Psoas muscle (tissue), 7 donors: ENCODE measurements at regions not wholly inside any gene's neighbourhood (a gene's known extent, or its start where the extent isn't known, plus 50 kb on each side); places are given as distances from the start of the nearest gene placed in this dataset.

Experiments used
- ATAC-seq, 4 donors: fragments of 200-7000 bp; cut with Tn5 transposase; one replicate each; pipeline ENCODE4 v1.9.1; 2020; ENCODE audit warnings: moderate library complexity in 3 of 4, mild to moderate bottlenecking in 2 of 4
- DNase-seq, 2 donors: peaks; one replicate each; pipeline ENCODE4 v3.0.0-alpha.2; 2020
- H3K27ac ChIP-seq: fragments of 200-600 bp; one replicate; pipeline ENCODE4 v1.8.0; 2022
- H3K27me3 ChIP-seq, 3 donors: fragments of 200-600 bp in 1 of 3; one replicate each; pipeline versions ENCODE4 v1.6.1 to v1.8.0; 2013 to 2022; ENCODE audit warnings: low read length in 2 of 3, mild to moderate bottlenecking in 2 of 3, moderate library complexity in 1 of 3; ENCODE audit not compliant: insufficient read depth in 3 of 3
- H3K36me3 ChIP-seq, 2 donors: fragments of 200-600 bp in 1 of 2; one replicate each; pipeline versions ENCODE4 v1.6.1 to v1.8.0; 2013 to 2022; ENCODE audit warnings: low read depth in 1 of 2, mild to moderate bottlenecking in 1 of 2, moderate library complexity in 1 of 2; ENCODE audit not compliant: insufficient read depth in 1 of 2
- H3K4me1 ChIP-seq: fragments of 200-600 bp; one replicate; pipeline ENCODE4 v1.8.0; 2022
- H3K4me3 ChIP-seq: fragments of 200-600 bp; one replicate; pipeline ENCODE4 v1.8.0; 2022; ENCODE audit warnings: mild to moderate bottlenecking
- H3K9me3 ChIP-seq: fragments of 200-600 bp; one replicate; pipeline ENCODE4 v1.8.0; 2022
- WGBS, 3 donors: extraction: QIAGEN DNeasy Blood & Tissue Kit; methylation state at CpG; one replicate each; pipeline versions ENCODE4 v1.1.6 to v1.1.7; 2013; 5-methylcytosine and 5-hydroxymethylcytosine counted together
- intact Hi-C, 2 donors: fragments of 100-400 bp; cut with DNase I; formaldehyde crosslinking; loops; one replicate each; pipeline versions ENCODE4 v1.11.0 to v1.14.2; 2022
- TF ChIP-seq, protein P1 (sequence below): fragments of 200-600 bp; IDR thresholded peaks from one replicate; pipeline ENCODE4 v1.8.0; 2022; ENCODE audit warnings: antibody characterized with exemption
- donor health status: healthy with polysubstance abuse.
- donor health status: DM: no; HTN: no; CAD: no; lungs with moderate emphysema.
- donor health status: Bipolar disorder and iron deficiency.
- donor health status: healthy.
- donor health status: DM: yes; HTN: yes; CAD: no.
- donor health status: DM: no; HTN: no; CAD: no.
- donor health status: DM: yes; HTN: yes; CAD: no.

DNA sequence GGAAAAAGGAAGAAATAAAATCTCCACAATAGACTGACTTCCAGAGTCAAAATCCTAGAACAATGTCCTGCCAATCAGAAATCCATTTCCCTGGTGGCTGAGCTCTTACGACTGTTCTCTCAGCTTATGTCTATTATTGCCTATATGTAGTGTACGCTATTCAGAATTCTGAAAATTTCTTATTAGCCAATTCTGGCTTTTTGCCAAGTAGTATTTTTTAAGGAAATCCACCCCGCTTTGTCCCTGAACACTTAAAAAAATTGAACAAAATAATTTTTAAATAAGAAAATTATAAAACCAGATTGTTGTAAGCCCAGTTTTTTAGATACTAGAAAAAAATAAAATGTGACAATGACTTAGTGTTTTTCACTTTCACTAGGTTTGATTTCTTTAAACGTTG is 143.0 kb downstream of the KCNA5 start:
- intact Hi-C loops: loop anchor here in 1 of 2 donors (5.0 kb wide), 1 partner anchor 754 kb away; no protein-coding TSS in a partner anchor
- no peak overlapping the region for H3K27ac ChIP-seq
- no peak for ATAC-seq
- H3K4me3 ChIP-seq: no peak overlapping the region
- WGBS, 3 donors: 50 to 67% (median 56%) methylated on average over 4 of the region's 4 CpGs
- TF ChIP-seq, protein P1, sequence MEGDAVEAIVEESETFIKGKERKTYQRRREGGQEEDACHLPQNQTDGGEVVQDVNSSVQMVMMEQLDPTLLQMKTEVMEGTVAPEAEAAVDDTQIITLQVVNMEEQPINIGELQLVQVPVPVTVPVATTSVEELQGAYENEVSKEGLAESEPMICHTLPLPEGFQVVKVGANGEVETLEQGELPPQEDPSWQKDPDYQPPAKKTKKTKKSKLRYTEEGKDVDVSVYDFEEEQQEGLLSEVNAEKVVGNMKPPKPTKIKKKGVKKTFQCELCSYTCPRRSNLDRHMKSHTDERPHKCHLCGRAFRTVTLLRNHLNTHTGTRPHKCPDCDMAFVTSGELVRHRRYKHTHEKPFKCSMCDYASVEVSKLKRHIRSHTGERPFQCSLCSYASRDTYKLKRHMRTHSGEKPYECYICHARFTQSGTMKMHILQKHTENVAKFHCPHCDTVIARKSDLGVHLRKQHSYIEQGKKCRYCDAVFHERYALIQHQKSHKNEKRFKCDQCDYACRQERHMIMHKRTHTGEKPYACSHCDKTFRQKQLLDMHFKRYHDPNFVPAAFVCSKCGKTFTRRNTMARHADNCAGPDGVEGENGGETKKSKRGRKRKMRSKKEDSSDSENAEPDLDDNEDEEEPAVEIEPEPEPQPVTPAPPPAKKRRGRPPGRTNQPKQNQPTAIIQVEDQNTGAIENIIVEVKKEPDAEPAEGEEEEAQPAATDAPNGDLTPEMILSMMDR: no peak
- H3K27me3 ChIP-seq: no peaks in the 10 kb centered on the region
- DNase-seq: no peak
- no peaks in the 10 kb centered on the region for H3K36me3 ChIP-seq
- no peaks in the 10 kb centered on the region for H3K9me3 ChIP-seq
- H3K4me1 ChIP-seq: peaks cover 10% of the 10 kb centered on the region

DNA sequence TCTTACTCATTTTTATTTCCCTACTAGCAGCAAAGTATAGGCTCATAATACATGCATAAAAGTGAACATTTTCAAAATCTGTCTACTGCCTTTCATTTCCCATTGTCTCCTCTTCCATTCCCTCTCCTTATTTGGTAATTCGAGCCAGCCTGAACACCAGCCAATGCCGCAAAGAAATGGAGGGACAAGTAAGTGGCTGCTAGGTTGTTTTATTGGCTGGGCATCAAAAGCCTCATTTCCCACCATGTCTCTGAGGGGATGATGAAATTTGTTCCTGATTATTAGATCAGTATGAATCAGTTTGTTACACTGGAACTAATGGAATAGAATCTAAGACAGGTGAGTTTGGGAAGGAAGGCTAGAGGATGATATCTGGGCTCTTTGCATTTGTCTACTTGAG is 143.5 kb downstream of the KCNA5 start:
- 63 to 80% (median 76%) methylated on average over 2 of the region's 2 CpGs for WGBS, 3 donors
- H3K4me3 ChIP-seq: no peak overlapping the region
- intact Hi-C loops: loop anchor here in 1 of 2 donors (5.0 kb wide), 1 partner anchor 755 kb away; no protein-coding TSS in a partner anchor
- H3K27me3 ChIP-seq: no peaks in the 10 kb centered on the region
- peaks cover 10% of the 10 kb centered on the region for H3K4me1 ChIP-seq
- H3K36me3 ChIP-seq: no peaks in the 10 kb centered on the region
- TF ChIP-seq, protein P1: no peak
- no peak for ATAC-seq
- no peaks in the 10 kb centered on the region for H3K9me3 ChIP-seq
- DNase-seq: no peak
- no peak overlapping the region for H3K27ac ChIP-seq

GRCh38 chr12:5188472-5188871 is 144.8 kb downstream of the KCNA5 start:
- intact Hi-C loops: loop anchor here in 1 of 2 donors (5.0 kb wide), 1 partner anchor 756 kb away; no protein-coding TSS in a partner anchor
- ATAC-seq (no peak), DNase-seq (no peak)
- H3K27ac ChIP-seq: no peak overlapping the region
- 44 to 63% (median 55%) methylated on average over 4 of the region's 4 CpGs for WGBS, 3 donors
- H3K36me3 ChIP-seq: no peaks in the 10 kb centered on the region
- TF ChIP-seq, protein P1: no peak
- no peaks in the 10 kb centered on the region for H3K27me3 ChIP-seq
- peaks cover 10% of the 10 kb centered on the region for H3K4me1 ChIP-seq
- no peaks in the 10 kb centered on the region for H3K9me3 ChIP-seq
- H3K4me3 ChIP-seq: no peak overlapping the region

DNA sequence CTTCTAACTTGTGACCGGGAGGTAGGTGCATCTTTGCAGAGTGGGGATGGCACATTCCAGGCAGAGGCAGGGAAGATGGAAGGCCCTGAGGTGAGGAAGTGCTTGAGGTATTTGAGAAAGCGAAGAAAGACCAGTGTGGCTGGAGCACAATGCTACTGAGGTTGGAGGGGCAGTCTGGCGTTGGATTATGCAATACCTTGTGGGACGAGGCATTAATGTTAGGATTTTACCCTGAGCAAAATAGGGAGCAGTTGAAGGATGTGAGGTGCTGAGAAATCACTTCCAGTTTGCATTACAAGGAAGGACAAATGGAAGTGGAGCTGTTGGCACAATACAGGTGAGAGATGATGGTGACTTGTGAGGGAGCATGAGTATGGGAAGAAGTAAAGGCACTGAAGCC is 145.5 kb downstream of the KCNA5 start:
- TF ChIP-seq, protein P1: no peak
- 73 to 88% (median 79%) methylated on average over 4 of the region's 4 CpGs for WGBS, 3 donors
- Histone ChIP-seq H3K4me3 (no peak overlapping the region), H3K27ac (no peak overlapping the region), H3K9me3 (no peaks in the 10 kb centered on the region), H3K4me1 (peaks cover 10% of the 10 kb centered on the region), H3K27me3 (no peaks in the 10 kb centered on the region), H3K36me3 (no peaks in the 10 kb centered on the region)
- ATAC-seq (no peak), DNase-seq (no peak)
- intact Hi-C loops: loop anchor here in 1 of 2 donors (5.0 kb wide), 1 partner anchor 757 kb away; no protein-coding TSS in a partner anchor
